Activated CD8-positive, alpha-beta T cell treated with anti-CD3 and anti-CD28 coated beads, Interleukin-2, amount 10 ng/mL, durations not matched to agents 7 days and 5 days (primary cell): ENCODE measurements at regions not wholly inside any gene's neighbourhood (a gene's known extent, or its start where the extent isn't known, plus 50 kb on each side); places are given as distances from the start of the nearest gene placed in this dataset.

Source experiments
- ATAC-seq: fragments of 150-1000 bp; cut with Tn5 transposase; one replicate; pipeline ENCODE4 v1.10.0; 2021; ENCODE audit warnings: moderate library complexity
- CTCF ChIA-PET: fragments of 350-600 bp; sonication (Branson Sonifier 250); formaldehyde crosslinking; loops from one replicate; lab custom pipeline; 2021; ENCODE audit warnings: antibody characterized with exemption; lab: Charles Lee
- POLR2A ChIA-PET: fragments of 350-600 bp; sonication (Branson Sonifier 250); formaldehyde crosslinking; loops from one replicate; lab custom pipeline; 2021; ENCODE audit warnings: antibody characterized with exemption; lab: Charles Lee
- DNase-seq: peaks from one replicate; pipeline ENCODE4 v3.0.0-alpha.2; 2020
- H3K27ac Mint-ChIP-seq: one replicate; pipeline ENCODE4 v1.8.0; 2021; ENCODE audit warnings: mild to moderate bottlenecking, mixed read lengths
- H3K27me3 Mint-ChIP-seq: one replicate; pipeline ENCODE4 v1.8.0; 2021; ENCODE audit warnings: low read depth, mixed read lengths
- H3K36me3 Mint-ChIP-seq: one replicate; pipeline ENCODE4 v1.8.0; 2021; ENCODE audit warnings: low read depth, mixed read lengths
- H3K4me1 Mint-ChIP-seq: one replicate; pipeline ENCODE4 v1.8.0; 2021; ENCODE audit warnings: low read depth, mixed read lengths
- H3K4me3 Mint-ChIP-seq: one replicate; pipeline ENCODE4 v1.8.0; 2021; ENCODE audit warnings: mild to moderate bottlenecking, mixed read lengths
- H3K9me3 Mint-ChIP-seq: one replicate; pipeline ENCODE4 v1.8.0; 2022; ENCODE audit warnings: mixed read lengths; ENCODE audit not compliant: insufficient read depth

- no peaks in the 10 kb centered on the region for H3K9me3 Mint-ChIP-seq
- no peaks in the 10 kb centered on the region for H3K27me3 Mint-ChIP-seq
- DNase-seq, result no peak
- ATAC-seq, result no peak
- H3K27ac Mint-ChIP-seq, result no peak overlapping the region
- ChIA-PET POLR2A (no interaction called here), CTCF (no interaction called here)
- H3K4me3 Mint-ChIP-seq, result no peak overlapping the region
- no peaks in the 10 kb centered on the region for H3K4me1 Mint-ChIP-seq
- H3K36me3 Mint-ChIP-seq, result no peaks in the 10 kb centered on the region
Measured at GRCh38 chr11:92141159-92141558, 83.5 kb upstream of the FAT3 start.

GRCh38 chr11:92140021-92140420 lies 84.6 kb upstream of the FAT3 start:
- H3K27ac Mint-ChIP-seq, result no peak overlapping the region
- peaks cover 8% of the 10 kb centered on the region for H3K9me3 Mint-ChIP-seq
- H3K36me3 Mint-ChIP-seq, result no peaks in the 10 kb centered on the region
- DNase-seq, result no peak
- no peaks in the 10 kb centered on the region for H3K27me3 Mint-ChIP-seq
- ChIA-PET CTCF (no interaction called here), POLR2A (no interaction called here)
- no peak overlapping the region for H3K4me3 Mint-ChIP-seq
- ATAC-seq, result no peak
- no peaks in the 10 kb centered on the region for H3K4me1 Mint-ChIP-seq

- no peak for ATAC-seq
- CTCF ChIA-PET, result no interaction called here
Measured at GRCh38 chr11:92138296-92138695, 86.3 kb upstream of the FAT3 start.

GRCh38 chr11:92137747-92138146 lies 86.9 kb upstream of the FAT3 start:
- DNase-seq, result no peak
- Mint-ChIP-seq H3K4me1 (no peaks in the 10 kb centered on the region), H3K27ac (no peak overlapping the region), H3K27me3 (no peaks in the 10 kb centered on the region), H3K36me3 (no peaks in the 10 kb centered on the region), H3K4me3 (no peak overlapping the region), H3K9me3 (peaks cover 8% of the 10 kb centered on the region)
- POLR2A ChIA-PET, result no interaction called here
- CTCF ChIA-PET, result no interaction called here
- ATAC-seq, result no peak

More at GRCh38 chr11:92138296-92138695, 86.3 kb upstream of the FAT3 start:
- no peak for DNase-seq
- POLR2A ChIA-PET, result no interaction called here
- Mint-ChIP-seq H3K27ac (no peak overlapping the region), H3K27me3 (no peaks in the 10 kb centered on the region), H3K36me3 (no peaks in the 10 kb centered on the region), H3K4me1 (no peaks in the 10 kb centered on the region), H3K9me3 (peaks cover 8% of the 10 kb centered on the region), H3K4me3 (no peak overlapping the region)

GRCh38 chr11:92136797-92137196 lies 87.8 kb upstream of the FAT3 start:
- Mint-ChIP-seq H3K36me3 (no peaks in the 10 kb centered on the region), H3K4me3 (no peak overlapping the region), H3K27me3 (no peaks in the 10 kb centered on the region), H3K4me1 (no peaks in the 10 kb centered on the region), H3K9me3 (peaks cover 8% of the 10 kb centered on the region), H3K27ac (no peak overlapping the region)
- DNase-seq (no peak), ATAC-seq (no peak)
- POLR2A ChIA-PET, result no interaction called here
- CTCF ChIA-PET, result no interaction called here

- no peak overlapping the region for H3K27ac Mint-ChIP-seq
- H3K4me1 Mint-ChIP-seq, result no peaks in the 10 kb centered on the region
- peaks cover 8% of the 10 kb centered on the region for H3K9me3 Mint-ChIP-seq
- H3K27me3 Mint-ChIP-seq, result no peaks in the 10 kb centered on the region
- H3K36me3 Mint-ChIP-seq, result no peaks in the 10 kb centered on the region
- CTCF ChIA-PET, result no interaction called here
- ATAC-seq (no peak), DNase-seq (no peak)
- H3K4me3 Mint-ChIP-seq, result no peak overlapping the region
- POLR2A ChIA-PET, result no interaction called here
Measured at GRCh38 chr11:92131289-92131865, 93.2 kb upstream of the FAT3 start.

GRCh38 chr11:92130421-92130831 lies 94.2 kb upstream of the FAT3 start:
- Mint-ChIP-seq H3K4me3 (no peak overlapping the region), H3K27me3 (no peaks in the 10 kb centered on the region), H3K27ac (no peak overlapping the region), H3K36me3 (no peaks in the 10 kb centered on the region), H3K9me3 (peaks cover 4% of the 10 kb centered on the region), H3K4me1 (no peaks in the 10 kb centered on the region)
- DNase-seq (no peak), ATAC-seq (no peak)
- CTCF ChIA-PET, result no interaction called here
- POLR2A ChIA-PET, result no interaction called here

- Mint-ChIP-seq H3K27me3 (no peaks in the 10 kb centered on the region), H3K9me3 (no peaks in the 10 kb centered on the region), H3K4me3 (no peak overlapping the region), H3K27ac (no peak overlapping the region), H3K36me3 (no peaks in the 10 kb centered on the region), H3K4me1 (no peaks in the 10 kb centered on the region)
- ChIA-PET CTCF (no interaction called here), POLR2A (no interaction called here)
- no peak for ATAC-seq
- no peak for DNase-seq
Measured at GRCh38 chr11:92129811-92130210, 94.8 kb upstream of the FAT3 start.

GRCh38 chr11:92128026-92128425 lies 96.6 kb upstream of the FAT3 start:
- Mint-ChIP-seq H3K9me3 (no peaks in the 10 kb centered on the region), H3K27ac (no peak overlapping the region), H3K4me1 (no peaks in the 10 kb centered on the region), H3K36me3 (no peaks in the 10 kb centered on the region), H3K27me3 (no peaks in the 10 kb centered on the region), H3K4me3 (no peak overlapping the region)
- ChIA-PET POLR2A (no interaction called here), CTCF (no interaction called here)
- no peak for DNase-seq
- ATAC-seq, result no peak

- Mint-ChIP-seq H3K9me3 (no peaks in the 10 kb centered on the region), H3K4me1 (no peaks in the 10 kb centered on the region), H3K4me3 (no peak overlapping the region), H3K27ac (no peak overlapping the region), H3K36me3 (no peaks in the 10 kb centered on the region), H3K27me3 (no peaks in the 10 kb centered on the region)
- ChIA-PET POLR2A (no interaction called here), CTCF (no interaction called here)
- no peak for DNase-seq
- no peak for ATAC-seq
Measured at GRCh38 chr11:92125321-92125720, 99.3 kb upstream of the FAT3 start.

GRCh38 chr11:92123540-92123939 lies 101.1 kb upstream of the FAT3 start:
- Mint-ChIP-seq H3K27me3 (no peaks in the 10 kb centered on the region), H3K9me3 (peaks cover 3% of the 10 kb centered on the region), H3K4me3 (no peak overlapping the region), H3K4me1 (no peaks in the 10 kb centered on the region), H3K36me3 (no peaks in the 10 kb centered on the region), H3K27ac (no peak overlapping the region)
- CTCF ChIA-PET, result no interaction called here
- no peak for DNase-seq
- no peak for ATAC-seq
- POLR2A ChIA-PET, result no interaction called here

GRCh38 chr11:92122561-92122960 lies 102.1 kb upstream of the FAT3 start:
- POLR2A ChIA-PET, result no interaction called here
- DNase-seq, result no peak
- H3K36me3 Mint-ChIP-seq, result no peaks in the 10 kb centered on the region
- no peaks in the 10 kb centered on the region for H3K4me1 Mint-ChIP-seq
- CTCF ChIA-PET, result no interaction called here
- H3K4me3 Mint-ChIP-seq, result no peak overlapping the region
- ATAC-seq, result no peak
- no peak overlapping the region for H3K27ac Mint-ChIP-seq
- peaks cover 3% of the 10 kb centered on the region for H3K9me3 Mint-ChIP-seq
- no peaks in the 10 kb centered on the region for H3K27me3 Mint-ChIP-seq

- no peak overlapping the region for H3K27ac Mint-ChIP-seq
- no peak overlapping the region for H3K4me3 Mint-ChIP-seq
- H3K27me3 Mint-ChIP-seq, result no peaks in the 10 kb centered on the region
- no peaks in the 10 kb centered on the region for H3K36me3 Mint-ChIP-seq
- no peaks in the 10 kb centered on the region for H3K4me1 Mint-ChIP-seq
- ATAC-seq (no peak), DNase-seq (no peak)
- ChIA-PET CTCF (no interaction called here), POLR2A (no interaction called here)
- H3K9me3 Mint-ChIP-seq, result peaks cover 8% of the 10 kb centered on the region
Measured at GRCh38 chr11:92111287-92111686, 113.3 kb upstream of the FAT3 start.
